Mucosa of rectum (tissue), 2 donors: ENCODE measurements at regions not wholly inside any gene's neighbourhood (a gene's known extent, or its start where the extent isn't known, plus 50 kb on each side); places are given as distances from the start of the nearest gene placed in this dataset.

Source experiments
- H3K27ac ChIP-seq, 2 donors: one replicate each; pipeline ENCODE4 v1.7.0; 2013; ENCODE audit warnings: inconsistent platforms in 2 of 2, low read depth in 2 of 2, low read length in 2 of 2
- H3K27me3 ChIP-seq, 2 donors: one replicate each; pipeline ENCODE4 v1.7.0; 2013; ENCODE audit warnings: low read length in 2 of 2; ENCODE audit not compliant: control insufficient read depth in 2 of 2, insufficient read depth in 2 of 2
- H3K36me3 ChIP-seq, 2 donors: one replicate each; pipeline ENCODE4 v1.7.0; 2013; ENCODE audit warnings: low read length in 2 of 2; ENCODE audit not compliant: control insufficient read depth in 2 of 2, insufficient read depth in 2 of 2
- H3K4me1 ChIP-seq, 2 donors: one replicate each; pipeline ENCODE4 v1.7.0; 2013; ENCODE audit warnings: low read length in 2 of 2, mild to moderate bottlenecking in 1 of 2; ENCODE audit not compliant: control insufficient read depth in 2 of 2, insufficient read depth in 2 of 2
- H3K4me3 ChIP-seq, 2 donors: one replicate each; pipeline ENCODE4 v1.7.0; 2013; ENCODE audit warnings: low read length in 2 of 2
- H3K9ac ChIP-seq, 2 donors: one replicate each; pipeline ENCODE4 v1.7.0; 2013; ENCODE audit warnings: low read length in 2 of 2, low read depth in 1 of 2, mild to moderate bottlenecking in 1 of 2
- H3K9me3 ChIP-seq, 2 donors: one replicate each; pipeline ENCODE4 v1.7.0; 2013; ENCODE audit warnings: low read length in 2 of 2; ENCODE audit not compliant: control insufficient read depth in 2 of 2
- donor health status: healthy.
- donor health status: Normal muscosa, but diverticular disease.

GRCh38 chr2:14023558-14023957 lies 609.0 kb upstream of the LRATD1 start:
- no peaks in the 10 kb centered on the region for H3K9me3 ChIP-seq
- no peaks in the 10 kb centered on the region for H3K4me1 ChIP-seq
- H3K27ac ChIP-seq = no peak overlapping the region
- no peak overlapping the region for H3K4me3 ChIP-seq
- no peaks in the 10 kb centered on the region for H3K27me3 ChIP-seq
- H3K36me3 ChIP-seq = no peaks in the 10 kb centered on the region
- H3K9ac ChIP-seq = no peak overlapping the region

GRCh38 chr2:14039134-14039533 lies 593.4 kb upstream of the LRATD1 start:
- no peaks in the 10 kb centered on the region for H3K9me3 ChIP-seq
- no peak overlapping the region for H3K9ac ChIP-seq
- no peaks in the 10 kb centered on the region for H3K27me3 ChIP-seq
- no peak overlapping the region for H3K4me3 ChIP-seq
- no peaks in the 10 kb centered on the region for H3K4me1 ChIP-seq
- H3K36me3 ChIP-seq = no peaks in the 10 kb centered on the region
- H3K27ac ChIP-seq = no peak overlapping the region

- Histone ChIP-seq H3K9ac (no peak overlapping the region), H3K36me3 (no peaks in the 10 kb centered on the region), H3K4me3 (no peak overlapping the region), H3K27me3 (no peaks in the 10 kb centered on the region), H3K4me1 (no peaks in the 10 kb centered on the region), H3K27ac (no peak overlapping the region), H3K9me3 (no peaks in the 10 kb centered on the region)
Measured at GRCh38 chr2:14047491-14047890, 585.0 kb upstream of the LRATD1 start.

- no peak overlapping the region for H3K9ac ChIP-seq
- H3K36me3 ChIP-seq = no peaks in the 10 kb centered on the region
- H3K27ac ChIP-seq = no peak overlapping the region
- no peaks in the 10 kb centered on the region for H3K27me3 ChIP-seq
- no peaks in the 10 kb centered on the region for H3K4me1 ChIP-seq
- H3K4me3 ChIP-seq = no peak overlapping the region
- H3K9me3 ChIP-seq = no peaks in the 10 kb centered on the region
Measured at GRCh38 chr2:14051401-14051800, 581.1 kb upstream of the LRATD1 start.

- no peak overlapping the region for H3K9ac ChIP-seq
- H3K27me3 ChIP-seq = no peaks in the 10 kb centered on the region
- H3K36me3 ChIP-seq = no peaks in the 10 kb centered on the region
- no peaks in the 10 kb centered on the region for H3K9me3 ChIP-seq
- no peak overlapping the region for H3K27ac ChIP-seq
- H3K4me1 ChIP-seq = no peaks in the 10 kb centered on the region
- no peak overlapping the region for H3K4me3 ChIP-seq
Measured at GRCh38 chr2:14053105-14053504, 579.4 kb upstream of the LRATD1 start.

GRCh38 chr2:14064346-14064745 lies 568.2 kb upstream of the LRATD1 start:
- Histone ChIP-seq H3K4me1 (no peaks in the 10 kb centered on the region), H3K27ac (no peak overlapping the region), H3K4me3 (no peak overlapping the region), H3K27me3 (no peaks in the 10 kb centered on the region), H3K9ac (no peak overlapping the region), H3K9me3 (no peaks in the 10 kb centered on the region), H3K36me3 (no peaks in the 10 kb centered on the region)

GRCh38 chr2:14072338-14072737 lies 560.2 kb upstream of the LRATD1 start:
- no peak overlapping the region for H3K27ac ChIP-seq
- no peaks in the 10 kb centered on the region for H3K4me1 ChIP-seq
- H3K36me3 ChIP-seq = no peaks in the 10 kb centered on the region
- H3K9ac ChIP-seq = no peak overlapping the region
- H3K9me3 ChIP-seq = no peaks in the 10 kb centered on the region
- no peak overlapping the region for H3K4me3 ChIP-seq
- no peaks in the 10 kb centered on the region for H3K27me3 ChIP-seq

- no peak overlapping the region for H3K27ac ChIP-seq
- no peaks in the 10 kb centered on the region for H3K4me1 ChIP-seq
- no peaks in the 10 kb centered on the region for H3K36me3 ChIP-seq
- H3K9ac ChIP-seq = no peak overlapping the region
- no peaks in the 10 kb centered on the region for H3K27me3 ChIP-seq
- no peak overlapping the region for H3K4me3 ChIP-seq
- H3K9me3 ChIP-seq = no peaks in the 10 kb centered on the region
Measured at GRCh38 chr2:14074691-14075090, 557.8 kb upstream of the LRATD1 start.

GRCh38 chr2:14079576-14079975 lies 552.9 kb upstream of the LRATD1 start:
- H3K27me3 ChIP-seq = no peaks in the 10 kb centered on the region
- H3K9ac ChIP-seq = no peak overlapping the region

GRCh38 chr2:14081521-14081920 lies 551.0 kb upstream of the LRATD1 start:
- Histone ChIP-seq H3K27me3 (no peaks in the 10 kb centered on the region), H3K27ac (no peak overlapping the region)

More at GRCh38 chr2:14079576-14079975, 552.9 kb upstream of the LRATD1 start:
- H3K27ac ChIP-seq = no peak overlapping the region
- no peaks in the 10 kb centered on the region for H3K36me3 ChIP-seq
- H3K4me1 ChIP-seq = no peaks in the 10 kb centered on the region
- no peak overlapping the region for H3K4me3 ChIP-seq
- no peaks in the 10 kb centered on the region for H3K9me3 ChIP-seq

GRCh38 chr2:14082640-14083039 lies 549.9 kb upstream of the LRATD1 start:
- no peak overlapping the region for H3K27ac ChIP-seq
- no peak overlapping the region for H3K9ac ChIP-seq
- H3K36me3 ChIP-seq = no peaks in the 10 kb centered on the region
- no peaks in the 10 kb centered on the region for H3K27me3 ChIP-seq
- H3K9me3 ChIP-seq = no peaks in the 10 kb centered on the region
- H3K4me3 ChIP-seq = no peak overlapping the region
- H3K4me1 ChIP-seq = no peaks in the 10 kb centered on the region

More at GRCh38 chr2:14081521-14081920, 551.0 kb upstream of the LRATD1 start:
- H3K9ac ChIP-seq = no peak overlapping the region
- H3K4me1 ChIP-seq = no peaks in the 10 kb centered on the region
- H3K9me3 ChIP-seq = no peaks in the 10 kb centered on the region
- no peak overlapping the region for H3K4me3 ChIP-seq
- H3K36me3 ChIP-seq = no peaks in the 10 kb centered on the region
